ENCODE measurements at regions not wholly inside any gene's neighbourhood (a gene's known extent, or its start where the extent isn't known, plus 50 kb on each side); places are given as distances from the start of the nearest gene placed in this dataset.

DNA sequence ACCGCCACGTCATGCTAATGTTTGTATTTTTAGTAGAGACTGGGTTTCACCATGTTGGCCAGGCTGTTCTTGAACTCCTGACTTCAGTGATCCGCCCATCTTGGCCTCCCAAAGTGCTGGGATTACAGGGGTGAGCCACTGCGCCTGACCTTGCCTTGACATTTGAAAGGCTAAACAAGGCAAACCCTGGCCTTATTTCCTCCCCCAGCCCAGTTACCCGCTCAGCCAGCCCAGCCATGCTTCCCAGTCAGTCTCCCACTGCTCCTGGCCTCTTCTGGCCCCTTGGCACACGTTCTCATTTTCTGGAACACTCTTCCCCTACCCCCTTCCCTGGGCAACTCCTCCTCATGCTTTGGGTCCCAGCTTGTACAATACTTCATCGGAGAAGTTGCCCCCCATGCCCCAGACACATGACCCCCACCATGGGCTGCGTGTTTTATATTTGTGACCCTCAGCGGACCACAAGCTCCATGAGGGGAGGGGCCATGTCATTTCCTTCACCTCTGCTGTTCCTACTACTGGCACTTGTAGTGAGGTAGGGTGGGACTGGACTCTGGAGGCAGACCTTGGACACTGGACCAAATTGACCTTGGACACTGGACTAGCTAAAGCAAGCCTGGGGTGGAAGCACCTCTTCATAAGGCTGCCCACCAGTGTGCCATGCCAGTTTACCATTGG, 94.4 kb upstream of the IER5L start:
- no peak for DNase-seq (ENCODE audit: low spot score)
- Histone ChIP-seq H3K27ac (no peak overlapping the region), H3K4me3 (no peak overlapping the region)
- TF ChIP-seq, protein P1, sequence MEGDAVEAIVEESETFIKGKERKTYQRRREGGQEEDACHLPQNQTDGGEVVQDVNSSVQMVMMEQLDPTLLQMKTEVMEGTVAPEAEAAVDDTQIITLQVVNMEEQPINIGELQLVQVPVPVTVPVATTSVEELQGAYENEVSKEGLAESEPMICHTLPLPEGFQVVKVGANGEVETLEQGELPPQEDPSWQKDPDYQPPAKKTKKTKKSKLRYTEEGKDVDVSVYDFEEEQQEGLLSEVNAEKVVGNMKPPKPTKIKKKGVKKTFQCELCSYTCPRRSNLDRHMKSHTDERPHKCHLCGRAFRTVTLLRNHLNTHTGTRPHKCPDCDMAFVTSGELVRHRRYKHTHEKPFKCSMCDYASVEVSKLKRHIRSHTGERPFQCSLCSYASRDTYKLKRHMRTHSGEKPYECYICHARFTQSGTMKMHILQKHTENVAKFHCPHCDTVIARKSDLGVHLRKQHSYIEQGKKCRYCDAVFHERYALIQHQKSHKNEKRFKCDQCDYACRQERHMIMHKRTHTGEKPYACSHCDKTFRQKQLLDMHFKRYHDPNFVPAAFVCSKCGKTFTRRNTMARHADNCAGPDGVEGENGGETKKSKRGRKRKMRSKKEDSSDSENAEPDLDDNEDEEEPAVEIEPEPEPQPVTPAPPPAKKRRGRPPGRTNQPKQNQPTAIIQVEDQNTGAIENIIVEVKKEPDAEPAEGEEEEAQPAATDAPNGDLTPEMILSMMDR (IDR thresholded peaks at IDR 0.05) = no peak

DNA sequence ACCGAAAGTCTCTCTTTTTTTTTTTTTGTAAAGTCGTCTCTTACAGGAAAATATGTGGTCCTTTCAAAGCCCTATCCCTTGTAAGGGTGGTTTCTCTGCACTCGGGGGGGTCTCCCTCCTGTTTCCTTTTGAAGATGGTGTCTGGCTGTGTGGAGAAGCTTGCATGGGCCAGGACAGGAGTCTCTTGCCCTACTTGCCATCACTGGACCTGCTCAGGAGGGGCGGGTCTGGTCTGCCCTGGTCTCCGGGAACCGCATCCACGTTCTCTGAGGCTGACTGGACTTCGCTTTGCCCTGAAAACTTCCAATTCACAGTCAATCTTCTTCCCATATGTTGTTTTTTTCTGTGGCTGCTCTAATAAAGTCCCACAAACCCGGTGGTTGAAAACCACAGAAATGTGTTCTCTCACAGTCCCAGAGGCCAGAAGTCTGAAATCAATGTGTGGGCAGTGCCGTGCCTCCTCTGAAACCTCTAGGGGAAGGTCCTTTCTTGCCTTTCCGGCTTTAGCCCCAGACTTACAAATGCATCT, 92.9 kb upstream of the IER5L start:
- Histone ChIP-seq H3K27ac (no peak overlapping the region), H3K4me3 (no peak overlapping the region)
- TF ChIP-seq, protein P1 (IDR thresholded peaks at IDR 0.05) = no peak
- DNase-seq (ENCODE audit: low spot score) = no peak

DNA sequence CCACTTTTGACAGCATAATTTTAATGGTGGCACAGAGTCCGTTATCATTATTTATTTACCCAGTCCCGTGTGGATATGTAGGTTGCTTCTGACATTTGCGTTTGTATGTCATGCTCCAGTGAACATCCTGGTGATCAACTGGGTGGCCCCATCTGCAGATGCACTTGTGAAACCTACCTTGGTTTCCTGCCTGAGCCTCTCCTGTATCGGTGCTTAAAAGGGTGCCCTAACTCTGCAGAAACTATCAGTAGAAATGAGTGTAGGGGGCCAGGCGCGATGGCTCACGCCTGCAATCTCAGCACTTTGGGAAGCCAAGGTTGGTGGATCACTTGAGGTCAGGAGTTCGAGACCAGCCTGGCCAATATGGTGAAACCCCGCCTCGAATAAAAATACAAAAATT, 92.1 kb upstream of the IER5L start:
- Histone ChIP-seq H3K27ac (no peak overlapping the region), H3K4me3 (no peak overlapping the region)
- TF ChIP-seq, protein P1 (IDR thresholded peaks at IDR 0.05) = no peak
- DNase-seq (ENCODE audit: low spot score) = no peak

DNA sequence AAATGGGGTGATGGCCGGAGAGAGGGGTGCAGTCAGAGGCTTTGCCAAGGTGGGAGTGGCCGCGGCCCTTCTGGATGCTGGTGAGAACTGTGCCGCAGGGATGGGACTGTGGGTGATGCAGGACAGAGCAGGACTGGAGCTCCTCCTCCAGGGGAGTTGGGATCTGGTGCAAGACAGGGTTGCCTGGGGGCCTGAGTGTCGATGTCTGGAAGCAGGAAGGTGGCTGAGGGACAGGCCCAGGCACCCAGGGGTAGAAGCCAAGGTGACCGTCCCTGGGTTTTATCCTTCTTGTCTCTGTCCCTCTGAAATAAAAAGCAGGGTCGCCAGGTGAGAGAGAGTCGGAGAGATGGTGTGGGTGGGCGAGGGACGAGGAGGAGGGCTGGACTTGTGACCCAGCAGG, 89.1 kb upstream of the IER5L start:
- DNase-seq (ENCODE audit: low spot score) = no peak
- H3K4me3 ChIP-seq = no peak overlapping the region
- TF ChIP-seq, protein P1 (IDR thresholded peaks at IDR 0.05) = no peak
- no peak overlapping the region for H3K27ac ChIP-seq

GRCh38 chr9:129266536-129266935, 88.5 kb upstream of the IER5L start:
- no peak overlapping the region for H3K4me3 ChIP-seq
- TF ChIP-seq, protein P1 (IDR thresholded peaks at IDR 0.05) = no peak
- no peak overlapping the region for H3K27ac ChIP-seq
- no peak for DNase-seq (ENCODE audit: low spot score)

DNA sequence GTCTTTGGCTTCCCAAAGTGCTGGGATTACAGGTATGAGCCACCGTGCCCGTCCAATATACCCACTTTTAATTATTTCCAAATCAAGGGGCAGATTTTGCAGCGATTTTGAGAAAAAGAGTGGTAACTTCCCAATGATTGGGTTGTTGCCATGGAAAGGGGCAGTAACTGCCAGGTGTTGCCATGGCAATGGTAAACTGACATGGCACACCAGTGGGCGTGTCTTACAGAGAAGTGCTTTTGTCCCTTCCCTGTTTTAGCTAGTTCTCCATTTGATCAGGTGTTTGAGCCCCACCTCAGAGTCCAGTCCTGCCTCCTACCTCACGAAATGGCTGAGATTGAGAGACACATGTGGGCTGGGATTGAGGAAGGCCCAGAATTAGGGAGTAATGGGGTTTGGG, 86.3 kb upstream of the IER5L start:
- Histone ChIP-seq H3K4me3 (no peak overlapping the region), H3K27ac (no peak overlapping the region)
- no peak for DNase-seq (ENCODE audit: low spot score)
- TF ChIP-seq, protein P1 (IDR thresholded peaks at IDR 0.05) = no peak

- H3K4me3 ChIP-seq = no peak overlapping the region
- DNase-seq (ENCODE audit: low spot score) = no peak
- no peak overlapping the region for H3K27ac ChIP-seq
- TF ChIP-seq, protein P1 (IDR thresholded peaks at IDR 0.05) = no peak
Observed at GRCh38 chr9:129263836-129264235, 85.8 kb upstream of the IER5L start.

Measured in coronary artery (tissue), 2 donors.